HepG2 (cell line): ENCODE measurements at regions not wholly inside any gene's neighbourhood (a gene's known extent, or its start where the extent isn't known, plus 50 kb on each side); places are given as distances from the start of the nearest gene placed in this dataset.
A peak's percentile ranks its signal among the peaks of the same experiment; 100 is the strongest.

Source experiments
- AKAP8 ChIP-seq: sonication (generic); formaldehyde crosslinking; IDR thresholded peaks from 2 replicates; pipeline ENCODE4 v1.5.1; 2020; ENCODE audit warnings: mild to moderate bottlenecking, missing genetic modification reagents
- ARNTL ChIP-seq: sonication (generic); formaldehyde crosslinking; IDR thresholded peaks from 2 replicates; pipeline ENCODE4 v1.4.0; 2020; ENCODE audit warnings: mild to moderate bottlenecking, missing genetic modification reagents
- EP300 ChIP-seq, 3 experiments: sonication (generic) in 1 of 3; formaldehyde crosslinking in 1 of 3; IDR thresholded peaks; 2 replicates each; pipeline versions ENCODE4 v1.5.1 to v1.6.1; 2011 to 2020; ENCODE audit warnings: low read depth in 2 of 3, low read length in 2 of 3, borderline replicate concordance in 1 of 3, improper control_type of control experiment in 1 of 3, mild to moderate bottlenecking in 1 of 3, missing genetic modification reagents in 1 of 3, moderate library complexity in 1 of 3
- ETV6 ChIP-seq: sonication (generic); formaldehyde crosslinking; conservative IDR thresholded peaks from 2 replicates; pipeline ENCODE4 v1.4.0; 2020; ENCODE audit warnings: missing genetic modification reagents
- HNF4G ChIP-seq, 2 experiments: sonication (generic) in 1 of 2; formaldehyde crosslinking in 1 of 2; IDR thresholded peaks; 2 replicates each; pipeline versions ENCODE4 v1.4.0 to v1.6.1; 2011 to 2020; ENCODE audit warnings: borderline replicate concordance in 2 of 2, low read depth in 2 of 2, mild to moderate bottlenecking in 2 of 2, low read length in 1 of 2, missing genetic modification reagents in 1 of 2, moderate library complexity in 1 of 2
- HNRNPH1 ChIP-seq: fragments of 200-400 bp; formaldehyde crosslinking; optimal IDR thresholded peaks from 2 replicates; pipeline ENCODE3; 2017; ENCODE audit warnings: mild to moderate bottlenecking, low read depth, low read length
- HOXA3 ChIP-seq: sonication (generic); formaldehyde crosslinking; IDR thresholded peaks from 2 replicates; pipeline ENCODE4 v1.5.0; 2020; ENCODE audit warnings: missing genetic modification reagents
- KDM4B ChIP-seq: sonication (generic); formaldehyde crosslinking; IDR thresholded peaks from 2 replicates; pipeline ENCODE4 v1.4.0; 2020; ENCODE audit warnings: missing genetic modification reagents
- RBAK ChIP-seq: sonication (generic); formaldehyde crosslinking; IDR thresholded peaks from 2 replicates; pipeline ENCODE4 v1.5.1; 2020; ENCODE audit warnings: mild to moderate bottlenecking, missing genetic modification reagents
- REPIN1 ChIP-seq: sonication (generic); formaldehyde crosslinking; IDR thresholded peaks from 2 replicates; pipeline ENCODE4 v1.8.0; 2022; ENCODE audit warnings: missing genetic modification reagents, low read depth, mild to moderate bottlenecking, borderline replicate concordance
- SMC3 ChIP-seq: IDR thresholded peaks from 2 replicates; pipeline ENCODE4 v1.6.1; 2011; ENCODE audit warnings: low read length, improper control_type of control experiment
- STAG1 ChIP-seq: sonication (generic); formaldehyde crosslinking; IDR thresholded peaks from 2 replicates; pipeline ENCODE4 v1.4.0; 2020; ENCODE audit warnings: missing genetic modification reagents
- ZNF256 ChIP-seq: sonication (generic); formaldehyde crosslinking; conservative IDR thresholded peaks from 2 replicates; pipeline ENCODE4 v1.4.0; 2020; ENCODE audit warnings: missing genetic modification reagents
- ZNF331 ChIP-seq: sonication (generic); formaldehyde crosslinking; IDR thresholded peaks from 2 replicates; pipeline ENCODE4 v1.4.0; 2020; ENCODE audit warnings: missing genetic modification reagents
- ZNF333 ChIP-seq: sonication (generic); formaldehyde crosslinking; IDR thresholded peaks from 2 replicates; pipeline ENCODE4 v1.4.0; 2020; ENCODE audit warnings: mild to moderate bottlenecking, missing genetic modification reagents, borderline replicate concordance
- ZNF557 ChIP-seq: sonication (generic); formaldehyde crosslinking; IDR thresholded peaks from 2 replicates; pipeline ENCODE4 v1.4.0; 2020; ENCODE audit warnings: missing genetic modification reagents
- ZNF891 ChIP-seq: sonication (generic); formaldehyde crosslinking; IDR thresholded peaks from 2 replicates; pipeline ENCODE4 v1.5.0; 2020; ENCODE audit warnings: mild to moderate bottlenecking, missing genetic modification reagents
- TF ChIP-seq, protein P1 (sequence below): sonication (generic); formaldehyde crosslinking; IDR thresholded peaks from 2 replicates; pipeline ENCODE4 v1.4.0; 2020; ENCODE audit warnings: missing genetic modification reagents
- TF ChIP-seq, protein P2 (sequence below): sonication (generic); formaldehyde crosslinking; IDR thresholded peaks from 2 replicates; pipeline ENCODE4 v1.4.0; 2020; ENCODE audit warnings: missing genetic modification reagents, mild to moderate bottlenecking, borderline replicate concordance
- TF ChIP-seq, protein P3 (sequence below): IDR thresholded peaks from 2 replicates; pipeline ENCODE4 v1.6.1; 2016
- TF ChIP-seq, protein P4 (sequence below): sonication (generic); formaldehyde crosslinking; IDR thresholded peaks from 2 replicates; pipeline ENCODE4 v1.8.1; 2023; ENCODE audit warnings: mild to moderate bottlenecking, moderate library complexity, missing genetic modification reagents
- TF ChIP-seq, protein P5 (sequence below): IDR thresholded peaks from 2 replicates; pipeline ENCODE4 v1.6.1; 2016

DNA sequence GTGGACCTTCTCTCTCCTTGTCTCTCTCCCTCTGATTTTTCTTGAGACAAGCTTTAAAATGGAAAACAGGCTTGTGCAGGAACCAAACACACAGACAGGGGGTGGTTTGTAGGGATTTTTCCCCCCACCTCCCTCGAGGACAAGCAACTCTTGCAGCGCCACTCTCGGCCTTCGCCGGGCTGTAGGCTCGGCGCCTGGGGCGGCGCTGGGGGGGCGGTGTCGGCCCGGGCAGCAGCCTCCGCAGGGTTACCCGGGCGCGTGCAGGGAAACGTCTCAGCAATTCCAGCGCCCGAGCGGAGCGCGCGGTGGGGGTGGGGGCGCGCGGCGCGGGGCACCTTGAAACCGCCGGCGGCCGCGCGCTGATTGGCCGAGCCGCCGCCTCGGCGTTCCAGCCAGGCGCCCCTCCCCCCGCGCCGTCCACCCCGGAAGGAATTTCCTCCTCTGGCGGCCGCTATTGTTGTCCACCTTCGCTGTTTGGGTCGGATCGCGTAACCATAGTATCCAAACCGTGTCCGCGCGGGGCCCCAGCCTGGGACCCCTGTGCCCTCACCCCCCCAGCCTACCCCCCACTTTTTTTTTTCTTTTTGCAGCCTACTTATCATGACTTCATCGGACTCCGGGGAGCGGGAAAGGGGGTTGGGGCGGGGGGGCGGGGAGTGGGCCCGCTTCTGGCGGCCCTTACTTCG is 59.8 kb upstream of the ACOT11 start (continued):
- TF ChIP-seq HOXA3 (CRISPR knock-in tag) (peak; percentile 90), ARNTL (CRISPR knock-in tag) (no peak), EP300 (IDR thresholded peaks at IDR 0.05; ENCODE audit: low read depth in 2 of 2, low read length in 2 of 2) (peak; percentile 50 to 80; a peak in 3 of 4 replicates), EP300 (CRISPR knock-in tag; IDR thresholded peaks at IDR 0.05; ENCODE audit: borderline replicate concordance) (no peak; the same call in 1 of the 2 replicates), SMC3 (no peak; the same call in 1 of the 2 replicates), HNF4G (IDR thresholded peaks at IDR 0.05; ENCODE audit: borderline replicate concordance, low read depth, low read length) (peak; percentile 59; the same call in 1 of the 2 replicates), HNF4G (CRISPR knock-in tag; IDR thresholded peaks at IDR 0.05; ENCODE audit: borderline replicate concordance, low read depth) (no peak; the same call in 1 of the 2 replicates), ZNF557 (no peak), ETV6 (CRISPR knock-in tag) (no peak), ZNF333 (CRISPR knock-in tag) (no peak), RBAK (CRISPR knock-in tag) (no peak), HNRNPH1 (no peak), STAG1 (CRISPR knock-in tag) (no peak; the same call in 1 of the 2 replicates), KDM4B (CRISPR knock-in tag) (no peak), ZNF331 (CRISPR knock-in tag) (no peak), ZNF891 (CRISPR knock-in tag) (no peak), ZNF256 (CRISPR knock-in tag) (no peak), AKAP8 (CRISPR knock-in tag) (no peak), REPIN1 (peak; percentile 54; the same call in 1 of the 2 replicates)
- TF ChIP-seq, protein P1, sequence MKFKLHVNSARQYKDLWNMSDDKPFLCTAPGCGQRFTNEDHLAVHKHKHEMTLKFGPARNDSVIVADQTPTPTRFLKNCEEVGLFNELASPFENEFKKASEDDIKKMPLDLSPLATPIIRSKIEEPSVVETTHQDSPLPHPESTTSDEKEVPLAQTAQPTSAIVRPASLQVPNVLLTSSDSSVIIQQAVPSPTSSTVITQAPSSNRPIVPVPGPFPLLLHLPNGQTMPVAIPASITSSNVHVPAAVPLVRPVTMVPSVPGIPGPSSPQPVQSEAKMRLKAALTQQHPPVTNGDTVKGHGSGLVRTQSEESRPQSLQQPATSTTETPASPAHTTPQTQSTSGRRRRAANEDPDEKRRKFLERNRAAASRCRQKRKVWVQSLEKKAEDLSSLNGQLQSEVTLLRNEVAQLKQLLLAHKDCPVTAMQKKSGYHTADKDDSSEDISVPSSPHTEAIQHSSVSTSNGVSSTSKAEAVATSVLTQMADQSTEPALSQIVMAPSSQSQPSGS: no peak
- TF ChIP-seq, protein P2, sequence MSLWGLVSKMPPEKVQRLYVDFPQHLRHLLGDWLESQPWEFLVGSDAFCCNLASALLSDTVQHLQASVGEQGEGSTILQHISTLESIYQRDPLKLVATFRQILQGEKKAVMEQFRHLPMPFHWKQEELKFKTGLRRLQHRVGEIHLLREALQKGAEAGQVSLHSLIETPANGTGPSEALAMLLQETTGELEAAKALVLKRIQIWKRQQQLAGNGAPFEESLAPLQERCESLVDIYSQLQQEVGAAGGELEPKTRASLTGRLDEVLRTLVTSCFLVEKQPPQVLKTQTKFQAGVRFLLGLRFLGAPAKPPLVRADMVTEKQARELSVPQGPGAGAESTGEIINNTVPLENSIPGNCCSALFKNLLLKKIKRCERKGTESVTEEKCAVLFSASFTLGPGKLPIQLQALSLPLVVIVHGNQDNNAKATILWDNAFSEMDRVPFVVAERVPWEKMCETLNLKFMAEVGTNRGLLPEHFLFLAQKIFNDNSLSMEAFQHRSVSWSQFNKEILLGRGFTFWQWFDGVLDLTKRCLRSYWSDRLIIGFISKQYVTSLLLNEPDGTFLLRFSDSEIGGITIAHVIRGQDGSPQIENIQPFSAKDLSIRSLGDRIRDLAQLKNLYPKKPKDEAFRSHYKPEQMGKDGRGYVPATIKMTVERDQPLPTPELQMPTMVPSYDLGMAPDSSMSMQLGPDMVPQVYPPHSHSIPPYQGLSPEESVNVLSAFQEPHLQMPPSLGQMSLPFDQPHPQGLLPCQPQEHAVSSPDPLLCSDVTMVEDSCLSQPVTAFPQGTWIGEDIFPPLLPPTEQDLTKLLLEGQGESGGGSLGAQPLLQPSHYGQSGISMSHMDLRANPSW: no peak
- TF ChIP-seq, protein P3, sequence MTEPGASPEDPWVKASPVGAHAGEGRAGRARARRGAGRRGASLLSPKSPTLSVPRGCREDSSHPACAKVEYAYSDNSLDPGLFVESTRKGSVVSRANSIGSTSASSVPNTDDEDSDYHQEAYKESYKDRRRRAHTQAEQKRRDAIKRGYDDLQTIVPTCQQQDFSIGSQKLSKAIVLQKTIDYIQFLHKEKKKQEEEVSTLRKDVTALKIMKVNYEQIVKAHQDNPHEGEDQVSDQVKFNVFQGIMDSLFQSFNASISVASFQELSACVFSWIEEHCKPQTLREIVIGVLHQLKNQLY (CRISPR knock-in tag): 0 out of 2 replicates have a peak, but pooled peaks have one; percentile 29
- TF ChIP-seq, protein P4, sequence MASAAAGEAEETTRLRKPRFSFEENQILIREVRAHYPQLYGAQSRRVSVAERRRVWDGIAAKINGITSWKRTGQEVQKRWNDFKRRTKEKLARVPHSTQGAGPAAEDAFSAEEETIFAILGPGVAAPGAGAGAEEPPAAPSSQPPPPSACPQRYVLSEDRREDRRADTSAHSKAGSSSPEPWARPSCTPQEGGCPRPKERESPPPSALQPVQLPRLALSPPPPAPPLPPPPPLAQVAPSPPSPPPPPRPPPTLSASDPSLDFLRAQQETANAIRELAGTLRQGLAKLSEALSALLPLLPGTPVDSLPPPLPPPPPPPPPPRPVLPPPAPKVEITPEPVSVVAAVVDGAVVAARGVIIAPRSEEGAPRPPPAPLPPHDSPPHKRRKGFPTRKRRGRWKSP (CRISPR knock-in tag): peak; percentile 66; the same call in 1 of the 2 replicates
- TF ChIP-seq, protein P5, sequence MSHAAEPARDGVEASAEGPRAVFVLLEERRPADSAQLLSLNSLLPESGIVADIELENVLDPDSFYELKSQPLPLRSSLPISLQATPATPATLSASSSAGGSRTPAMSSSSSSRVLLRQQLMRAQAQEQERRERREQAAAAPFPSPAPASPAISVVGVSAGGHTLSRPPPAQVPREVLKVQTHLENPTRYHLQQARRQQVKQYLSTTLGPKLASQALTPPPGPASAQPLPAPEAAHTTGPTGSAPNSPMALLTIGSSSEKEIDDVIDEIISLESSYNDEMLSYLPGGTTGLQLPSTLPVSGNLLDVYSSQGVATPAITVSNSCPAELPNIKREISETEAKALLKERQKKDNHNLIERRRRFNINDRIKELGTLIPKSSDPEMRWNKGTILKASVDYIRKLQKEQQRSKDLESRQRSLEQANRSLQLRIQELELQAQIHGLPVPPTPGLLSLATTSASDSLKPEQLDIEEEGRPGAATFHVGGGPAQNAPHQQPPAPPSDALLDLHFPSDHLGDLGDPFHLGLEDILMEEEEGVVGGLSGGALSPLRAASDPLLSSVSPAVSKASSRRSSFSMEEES (CRISPR knock-in tag): no peak
